GM12878 (cell line): ENCODE measurements at regions not wholly inside any gene's neighbourhood (a gene's known extent, or its start where the extent isn't known, plus 50 kb on each side); places are given as distances from the start of the nearest gene placed in this dataset.
"Not testable (repeated sequence)": the region's sequence is repeated elsewhere in the genome, so short reads cannot be mapped to it uniquely, and the experiment has no call there.

Experiments used
- ATAC-seq: fragments of 200-7000 bp; cut with Tn5 transposase; 3 replicates; pipeline ENCODE4 v1.9.1; 2020; ENCODE audit warnings: mild to moderate bottlenecking, moderate library complexity
- BruUV-seq: library from RNA; stranded (reverse); fragments of 400-500 nt; replicated peaks from 2 replicates; lab custom pipeline; 2021; lab: Mats Ljungman, UMichigan
- CTCF ChIA-PET: fragments of 300-600 bp; sonication (Branson Sonifier 250); formaldehyde crosslinking; extraction: SDS; loops from one replicate; lab custom pipeline; 2021; ENCODE audit warnings: inconsistent platforms; lab: Yijun Ruan, JAX
- POLR2A ChIA-PET: fragments of 350-600 bp; formaldehyde crosslinking; extraction: SDS; loops from one replicate; lab custom pipeline; 2021; ENCODE audit warnings: inconsistent platforms; lab: Charles Lee
- RAD21 ChIA-PET: fragments of 300-600 bp; sonication (Branson Sonifier 250); formaldehyde crosslinking; loops from one replicate; lab custom pipeline; 2023; ENCODE audit warnings: antibody characterized with exemption; ENCODE audit not compliant: unreplicated experiment; lab: Charles Lee
- SMC1A ChIA-PET: fragments of 300-600 bp; sonication (Branson Sonifier 250); formaldehyde crosslinking; loops from one replicate; lab custom pipeline; 2023; ENCODE audit not compliant: unreplicated experiment, uncharacterized antibody; lab: Charles Lee
- DNase-seq: peaks from one replicate; pipeline ENCODE4 v3.0.0-alpha.2; 2011; ENCODE audit warnings: low read depth, low spot score
- FAIRE-seq: peaks from 3 replicates; lab custom pipeline; 2011; peaks lifted over from hg19 to GRCh38; lab: Jason Lieb, UNC
- H2AFZ ChIP-seq: 2 replicates; pipeline ENCODE4 v1.6.0; 2011; ENCODE audit warnings: low read depth, low read length, control low read depth; ENCODE audit not compliant: control insufficient read depth
- H3K27ac ChIP-seq: 2 replicates; pipeline ENCODE4 v1.5.1; 2011; ENCODE audit warnings: control low read depth; ENCODE audit not compliant: control insufficient read depth, insufficient read depth
- H3K27me3 ChIP-seq, 2 experiments: replicated peaks in 1 of 2; 2 replicates each; pipeline versions ENCODE4 v1.6.0 to v1.6.1; 2011; ENCODE audit warnings: low read length in 1 of 2; ENCODE audit not compliant: control insufficient read depth in 2 of 2, insufficient read depth in 2 of 2
- H3K36me3 ChIP-seq, 2 experiments: 2 replicates each; pipeline ENCODE4 v1.5.1; 2011; ENCODE audit warnings: low read length in 1 of 2; ENCODE audit not compliant: control insufficient read depth in 2 of 2, insufficient read depth in 2 of 2
- H3K4me1 ChIP-seq: 2 replicates; pipeline ENCODE4 v1.6.1; 2011; ENCODE audit warnings: mild to moderate bottlenecking, low read length, moderate library complexity, mixed read lengths; ENCODE audit not compliant: control insufficient read depth, insufficient read depth
- H3K4me2 ChIP-seq: 2 replicates; pipeline ENCODE4 v1.6.0; 2011; ENCODE audit warnings: control low read depth; ENCODE audit not compliant: control insufficient read depth, insufficient read depth
- H3K4me3 ChIP-seq: fragments of 200-600 bp; sonication (generic); 2 replicates; pipeline ENCODE4 v1.5.1; 2016
- H3K79me2 ChIP-seq: 2 replicates; pipeline ENCODE4 v1.6.0; 2011; ENCODE audit warnings: low read length; ENCODE audit not compliant: control insufficient read depth, insufficient read depth
- H3K9ac ChIP-seq: 2 replicates; pipeline ENCODE4 v1.8.0; 2011; ENCODE audit warnings: low read length, control low read depth, mixed read lengths; ENCODE audit not compliant: control insufficient read depth, insufficient read depth
- H3K9me3 ChIP-seq: replicated peaks from 3 replicates; pipeline ENCODE4 v1.5.1; 2011; ENCODE audit warnings: mild to moderate bottlenecking, low read length; ENCODE audit not compliant: control insufficient read depth, insufficient read depth
- H4K20me1 ChIP-seq: 2 replicates; pipeline ENCODE4 v1.6.0; 2011; ENCODE audit not compliant: control insufficient read depth, insufficient read depth
- BACH1 ChIP-seq: fragments of 450-650 bp; IDR thresholded peaks from 2 replicates; pipeline ENCODE4 v1.6.1; 2017; ENCODE audit warnings: mild to moderate bottlenecking, borderline replicate concordance
- FOXM1 ChIP-seq: IDR thresholded peaks from 2 replicates; pipeline ENCODE4 v1.6.1; 2012; ENCODE audit warnings: low read depth, mild to moderate bottlenecking, inconsistent platforms, low read length, moderate library complexity
- JUND ChIP-seq: IDR thresholded peaks from 2 replicates; pipeline ENCODE4 v1.6.1; 2012; ENCODE audit warnings: low read depth, mild to moderate bottlenecking, low read length, improper control_type of control experiment, moderate library complexity
- NRF1 ChIP-seq: conservative IDR thresholded peaks from 2 replicates; pipeline ENCODE4 v1.6.1; 2011; ENCODE audit warnings: mild to moderate bottlenecking, low read depth, low read length, improper control_type of control experiment
- POLR2A ChIP-seq: IDR thresholded peaks from 2 replicates; pipeline ENCODE4 v1.6.1; 2011; ENCODE audit warnings: low read depth, mild to moderate bottlenecking, low read length
- RFX5 ChIP-seq: IDR thresholded peaks from 2 replicates; pipeline ENCODE4 v1.6.1; 2011; ENCODE audit warnings: low read depth, low read length, improper control_type of control experiment
- SUPT20H ChIP-seq: IDR thresholded peaks from 2 replicates; pipeline ENCODE4 v1.6.1; 2011; ENCODE audit warnings: low read depth, mild to moderate bottlenecking, low read length, moderate library complexity, borderline replicate concordance; ENCODE audit not compliant: control insufficient read depth
- USF1 ChIP-seq: IDR thresholded peaks from 2 replicates; pipeline ENCODE4 v1.6.1; 2011; ENCODE audit warnings: borderline replicate concordance, low read depth, mild to moderate bottlenecking, moderate library complexity, mixed read lengths, low read length; ENCODE audit not compliant: insufficient read depth; ENCODE audit errors: extremely low read length
- ZSCAN29 ChIP-seq: fragments of 450-650 bp; IDR thresholded peaks from 2 replicates; pipeline ENCODE4 v1.6.1; 2017; ENCODE audit warnings: mild to moderate bottlenecking, moderate library complexity
- WGBS: methylation state at CpG from one replicate; pipeline ENCODE4 v1.1.6; 2016; ENCODE audit warnings: low lambda C conversion rate; ENCODE audit not compliant: insufficient replicate concordance, insufficient coverage; ENCODE audit errors: missing lambda C conversion rate; 5-methylcytosine and 5-hydroxymethylcytosine counted together
- in situ Hi-C: fragments of 300-500 bp; cut with MboI; formaldehyde crosslinking; loops from 9 replicates; pipeline ENCODE4 v1.14.3; 2018; ENCODE audit warnings: mixed read lengths
- intact Hi-C: fragments of 100-400 bp; cut with micrococcal nuclease; formaldehyde crosslinking; loops from one replicate; pipeline ENCODE4 v1.14.2; 2022; ENCODE audit not compliant: unreplicated experiment

DNA sequence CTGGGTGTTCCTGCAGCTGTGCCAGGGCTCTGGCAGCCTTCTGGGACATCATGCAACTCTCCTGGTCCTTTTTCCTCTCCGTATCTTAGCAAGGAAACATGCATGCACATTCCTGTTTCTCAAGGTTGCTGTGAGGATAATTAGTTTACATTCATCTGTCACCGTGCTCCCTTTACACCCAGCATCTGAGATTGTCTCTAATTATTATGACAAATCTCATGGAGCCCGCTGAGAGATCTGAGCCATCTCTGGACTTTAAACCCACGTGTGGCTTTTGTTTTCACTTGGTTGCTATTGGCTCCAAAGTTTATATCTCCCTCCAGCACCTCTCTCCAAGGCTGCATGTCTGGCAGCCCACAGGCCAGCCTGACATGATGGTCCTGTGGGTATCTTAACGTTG lies 167.6 kb downstream of the UNC5CL start (continued):
- TF ChIP-seq USF1 (no peak), BACH1 (no peak), FOXM1 (no peak), SUPT20H (no peak), POLR2A (no peak), ZSCAN29 (no peak), NRF1 (no peak), RFX5 (no peak), JUND (no peak)

- H4K20me1 ChIP-seq, H3K9me3 ChIP-seq, DNase-seq, SMC1A ChIA-PET, CTCF ChIA-PET, H3K27me3 ChIP-seq, POLR2A ChIA-PET, FAIRE-seq, H3K9ac ChIP-seq, H3K4me1 ChIP-seq, H3K4me2 ChIP-seq, in situ Hi-C loops, intact Hi-C loops, ATAC-seq, H3K4me3 ChIP-seq, RAD21 ChIA-PET, H3K36me3 ChIP-seq, BruUV-seq, H3K79me2 ChIP-seq, H3K27ac ChIP-seq, H2AFZ ChIP-seq: not testable (repeated sequence)
- 33% methylated on average over 14 of the region's 14 CpGs for WGBS
Measured at GRCh38 chr6:40868089-40868865, 170.7 kb downstream of the UNC5CL start.

GRCh38 chr6:40867527-40867926 lies 171.5 kb downstream of the UNC5CL start:
- H3K4me3 ChIP-seq, H3K4me2 ChIP-seq, H3K9ac ChIP-seq, RAD21 ChIA-PET, H3K27me3 ChIP-seq, CTCF ChIA-PET, H3K79me2 ChIP-seq, H2AFZ ChIP-seq, H3K4me1 ChIP-seq, SMC1A ChIA-PET, FAIRE-seq, DNase-seq, H3K27ac ChIP-seq, H4K20me1 ChIP-seq, H3K9me3 ChIP-seq, intact Hi-C loops, H3K36me3 ChIP-seq, in situ Hi-C loops, POLR2A ChIA-PET, ATAC-seq, BruUV-seq: not testable (repeated sequence)
- WGBS: 47% methylated on average over 9 of the region's 9 CpGs
